HG03378 (cell line): ENCODE measurements at regions not wholly inside any gene's neighbourhood (a gene's known extent, or its start where the extent isn't known, plus 50 kb on each side); places are given as distances from the start of the nearest gene placed in this dataset.
"Not testable (repeated sequence)": the region's sequence is repeated elsewhere in the genome, so short reads cannot be mapped to it uniquely, and the experiment has no call there.

ENCODE experiments used
- ATAC-seq: cut with Tn5 transposase; IDR thresholded peaks from one replicate; pipeline ENCODE4 v1.9.1; 2021; ENCODE audit warnings: mild to moderate bottlenecking, moderate library complexity; ENCODE audit not compliant: unreplicated experiment

- ATAC-seq = no peak
Measured at GRCh38 chr4:173782660-173783059, 252.6 kb upstream of the HAND2 start.

- ATAC-seq = no peak
Measured at GRCh38 chr4:173777921-173778320, 247.9 kb upstream of the HAND2 start.

DNA sequence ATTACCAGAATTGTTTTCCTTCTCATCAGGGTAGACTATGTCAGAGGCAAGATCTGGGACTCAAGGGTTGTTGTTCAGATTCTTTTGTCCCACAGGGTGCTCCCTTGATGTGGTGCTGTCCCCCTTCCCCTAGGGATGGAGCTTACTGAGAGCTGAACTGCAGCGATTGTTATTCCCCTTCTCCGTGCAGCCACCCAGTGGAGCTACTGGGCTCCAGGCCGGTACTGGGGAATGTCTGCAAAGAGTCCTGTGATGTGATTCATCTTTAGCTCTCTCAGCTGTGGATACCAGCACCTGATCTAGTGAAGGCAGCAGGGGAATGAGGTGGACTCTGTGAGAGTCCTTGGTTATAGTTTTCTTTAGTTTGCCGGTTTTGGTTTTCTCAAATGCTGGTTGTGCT is 247.4 kb upstream of the HAND2 start:
- ATAC-seq = no peak

DNA sequence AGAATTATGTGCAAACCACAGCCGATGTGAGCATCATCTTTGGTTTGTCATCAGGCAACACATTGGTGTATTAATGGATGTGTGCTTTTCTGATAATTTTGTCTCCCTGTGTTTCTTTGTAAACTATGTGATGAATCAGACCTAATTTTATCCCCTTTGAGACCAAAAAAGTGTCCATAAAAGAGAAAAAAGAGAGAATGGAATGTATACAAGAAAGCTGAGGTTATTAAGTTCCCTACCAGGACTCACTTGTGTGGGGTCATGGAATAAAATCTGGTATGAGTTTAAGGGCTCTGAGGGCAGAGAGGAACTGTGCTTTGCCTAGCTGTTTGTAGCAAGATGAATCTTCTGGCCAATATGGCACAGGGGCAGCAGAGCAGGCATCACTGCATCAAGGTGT is 239.5 kb upstream of the HAND2 start:
- ATAC-seq = no peak

DNA sequence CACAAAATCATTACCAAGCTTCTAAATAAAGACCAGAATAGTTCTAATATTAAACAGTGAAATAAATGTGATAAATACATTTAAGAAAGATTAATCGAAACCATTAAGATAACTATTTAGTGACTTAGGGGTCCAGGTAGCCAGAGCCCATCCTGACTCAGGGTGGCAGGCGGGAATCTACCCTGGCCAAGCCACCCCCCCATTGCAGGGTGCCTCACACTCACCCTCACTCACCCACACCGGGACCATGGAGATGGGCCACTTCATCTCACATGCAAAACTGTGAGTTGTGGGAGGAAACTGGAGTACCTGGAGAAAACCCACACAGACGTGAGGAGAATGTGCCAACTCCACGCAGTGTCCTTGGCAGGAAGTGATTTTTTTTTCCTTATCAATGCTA is 237.6 kb upstream of the HAND2 start:
- no peak for ATAC-seq

GRCh38 chr4:173766171-173766600 is 236.2 kb upstream of the HAND2 start:
- no peak for ATAC-seq

- ATAC-seq = no peak
Measured at GRCh38 chr4:173765751-173766150, 235.7 kb upstream of the HAND2 start.

DNA sequence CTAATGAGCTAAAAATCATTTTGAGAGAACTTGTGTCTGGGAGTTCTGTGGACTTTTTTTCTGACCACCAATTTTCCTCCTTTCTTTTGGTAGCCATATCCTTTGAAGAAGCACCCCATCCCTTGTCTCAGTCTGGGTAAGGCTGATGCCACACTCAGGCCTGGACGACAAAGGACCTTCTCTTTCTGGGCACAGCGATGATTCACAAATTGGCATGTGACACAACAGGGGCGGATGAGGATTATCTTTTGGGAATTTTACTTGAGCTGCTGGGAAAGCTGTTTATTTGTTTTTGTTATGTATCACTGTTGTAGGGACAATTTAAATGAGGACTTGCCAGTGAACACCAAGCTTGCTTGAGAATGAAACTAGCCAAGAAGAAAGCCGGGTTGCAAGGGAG is 233.4 kb upstream of the HAND2 start:
- ATAC-seq = no peak

- no peak for ATAC-seq
Measured at GRCh38 chr4:173761938-173762337, 231.9 kb upstream of the HAND2 start.

GRCh38 chr4:173761236-173761635 is 231.2 kb upstream of the HAND2 start:
- no peak for ATAC-seq

- ATAC-seq = no peak
Measured at GRCh38 chr4:173758132-173758531, 228.1 kb upstream of the HAND2 start.

GRCh38 chr4:173753408-173753807 is 223.4 kb upstream of the HAND2 start:
- no peak for ATAC-seq

GRCh38 chr4:173752610-173753230 is 222.7 kb upstream of the HAND2 start:
- ATAC-seq = no peak

GRCh38 chr4:173748353-173748752 is 218.3 kb upstream of the HAND2 start:
- ATAC-seq = no peak

DNA sequence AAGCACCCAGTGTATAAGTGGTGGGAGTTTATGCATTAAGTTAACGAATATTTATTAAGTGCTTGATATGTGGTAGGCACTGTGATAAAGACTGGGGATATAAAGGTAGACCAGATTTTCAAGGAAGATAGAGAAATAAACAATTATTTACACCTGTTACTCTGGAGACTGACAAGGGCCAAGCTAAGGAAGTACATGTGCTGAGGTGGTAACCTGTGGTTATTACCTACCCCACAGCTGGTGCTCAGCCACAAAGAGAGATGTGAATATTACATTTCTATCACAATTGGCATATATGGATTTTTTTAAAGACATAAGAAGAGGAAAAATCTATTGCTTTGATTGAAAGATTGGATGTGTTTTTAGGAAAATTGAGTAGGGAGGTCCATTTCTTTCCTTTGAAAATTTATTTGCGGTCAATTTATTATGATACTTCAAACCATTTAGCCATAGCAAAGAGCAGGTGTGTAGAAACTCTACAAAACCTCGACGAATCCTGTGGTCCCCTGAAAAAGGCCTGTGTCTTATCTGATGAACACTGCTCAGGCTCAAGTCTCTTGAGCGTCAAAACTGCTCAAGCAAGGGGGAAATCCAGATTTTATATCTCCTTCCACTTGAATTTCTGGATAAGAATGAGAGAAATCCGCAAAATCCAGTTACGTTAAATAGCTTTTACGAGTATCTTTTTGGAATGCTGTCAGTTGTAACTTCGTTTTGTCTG is 217.7 kb upstream of the HAND2 start:
- no peak for ATAC-seq

GRCh38 chr4:173746424-173746823 is 216.4 kb upstream of the HAND2 start:
- ATAC-seq = no peak

DNA sequence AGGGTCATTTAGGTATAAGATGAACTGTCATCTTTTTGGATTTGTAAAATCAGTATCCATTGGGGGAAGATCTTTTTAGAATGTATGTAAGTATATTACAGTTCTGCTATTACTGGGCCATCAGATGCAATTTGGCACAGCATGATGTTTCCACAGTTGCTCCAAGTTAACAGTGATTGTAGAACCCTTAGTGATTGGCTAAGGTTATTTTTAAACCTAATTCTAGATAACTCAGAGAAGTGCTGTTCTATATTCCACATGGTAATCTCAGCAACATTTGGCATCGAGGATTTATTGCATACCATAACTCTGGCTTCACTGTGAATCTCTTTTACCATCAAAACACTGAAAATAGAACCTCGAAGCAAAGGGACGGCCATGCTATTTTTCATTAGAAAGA is 215.7 kb upstream of the HAND2 start:
- ATAC-seq = no peak

GRCh38 chr4:173736840-173737239 is 206.8 kb upstream of the HAND2 start:
- no peak for ATAC-seq

DNA sequence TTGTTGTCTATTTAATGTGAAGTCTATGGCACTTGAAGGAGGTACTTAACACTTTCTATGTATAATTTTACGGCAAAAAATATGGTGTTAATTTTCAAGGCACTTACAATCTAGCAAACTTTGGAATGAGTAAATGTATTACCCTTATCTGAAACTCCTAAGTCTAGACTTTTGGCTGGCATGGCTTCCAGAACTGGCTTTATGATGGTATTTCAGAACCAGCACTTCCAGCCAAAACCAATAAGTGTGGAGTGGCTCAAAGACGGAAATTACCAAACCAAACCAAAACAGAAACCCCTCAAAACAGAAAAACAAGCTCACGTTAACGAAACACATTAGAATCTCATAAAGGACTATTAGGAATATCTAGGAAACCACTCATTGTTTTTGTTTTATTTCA is 205.6 kb upstream of the HAND2 start:
- ATAC-seq = no peak

- ATAC-seq = no peak
Measured at GRCh38 chr4:173735049-173735448, 205.0 kb upstream of the HAND2 start.

DNA sequence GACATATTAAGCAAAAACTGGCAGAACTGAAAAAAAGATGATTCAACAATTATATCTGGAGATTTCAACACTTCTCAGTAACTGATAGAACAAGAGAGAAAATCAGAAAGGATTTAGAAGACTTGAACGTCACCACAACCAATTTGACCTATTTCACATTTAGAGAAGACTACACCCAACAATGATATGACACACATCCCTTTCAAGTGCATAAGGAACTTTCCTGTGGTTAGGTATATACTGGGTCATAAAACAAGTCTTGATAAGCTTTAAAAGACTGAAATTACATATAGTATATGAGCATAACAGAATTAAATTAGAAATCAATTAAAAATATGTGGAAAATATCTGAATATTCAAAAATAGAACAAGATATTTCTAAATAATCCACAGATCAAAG is 201.2 kb upstream of the HAND2 start:
- ATAC-seq = no peak

DNA sequence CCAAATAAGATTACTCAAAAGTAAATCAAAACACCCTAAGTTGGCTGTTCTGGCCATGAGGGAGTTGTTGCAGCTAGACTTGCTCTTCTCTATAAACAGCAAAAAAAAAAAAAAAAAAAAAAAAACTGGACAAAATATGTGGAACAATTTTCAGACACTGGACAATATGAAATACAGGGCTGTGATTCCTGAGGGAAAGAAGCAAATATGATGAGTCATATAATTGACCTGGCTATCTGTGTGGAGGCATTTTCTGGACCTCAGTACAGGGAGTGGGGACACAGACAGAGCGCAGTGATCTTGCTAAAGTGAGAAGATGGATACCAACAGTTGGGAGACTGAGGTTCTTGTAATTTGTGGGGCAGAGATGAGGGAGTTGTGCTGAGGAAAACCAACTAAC is 192.0 kb upstream of the HAND2 start:
- no peak for ATAC-seq

- ATAC-seq = not testable (repeated sequence)
Measured at GRCh38 chr4:173718504-173718903, 188.5 kb upstream of the HAND2 start.
